AG09309 (cell line): ENCODE measurements at regions not wholly inside any gene's neighbourhood (a gene's known extent, or its start where the extent isn't known, plus 50 kb on each side); places are given as distances from the start of the nearest gene placed in this dataset.

ENCODE experiments used
- DNase-seq: peaks from one replicate; pipeline ENCODE4 v3.0.0-alpha.2; 2010; ENCODE audit warnings: low read depth
- H3K4me3 ChIP-seq: 2 replicates; pipeline ENCODE4 v1.5.1; 2011; ENCODE audit warnings: mild to moderate bottlenecking, low read depth, low read length, moderate library complexity; ENCODE audit not compliant: control insufficient read depth
- TF ChIP-seq, protein P1 (sequence below): IDR thresholded peaks from 2 replicates; pipeline ENCODE4 v1.5.1; 2011; ENCODE audit warnings: mild to moderate bottlenecking, low read depth, low read length, inconsistent platforms; ENCODE audit not compliant: insufficient read depth, control insufficient read depth; ENCODE audit errors: missing control alignments

DNA sequence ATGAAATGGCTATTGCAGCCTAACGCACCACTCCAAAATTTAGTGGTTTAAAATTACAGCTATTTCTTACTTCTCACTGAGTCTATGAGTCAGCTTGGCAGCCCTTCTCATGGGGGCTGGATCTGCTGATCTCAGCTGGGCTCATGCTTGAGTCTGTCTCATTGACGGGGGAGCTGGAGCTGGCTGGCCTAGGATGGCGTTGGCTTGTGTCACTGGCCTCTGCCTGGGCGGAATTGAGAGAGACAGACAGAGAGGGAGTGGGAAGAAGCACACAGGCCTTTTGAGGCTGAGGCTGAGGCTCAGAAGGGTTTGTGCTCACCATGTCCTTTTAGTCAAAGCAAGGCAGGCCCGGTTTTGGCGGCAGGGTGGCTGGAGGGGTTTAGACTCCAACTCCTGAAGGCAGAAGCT, 412.1 kb upstream of the MYT1L start:
- TF ChIP-seq, protein P1, sequence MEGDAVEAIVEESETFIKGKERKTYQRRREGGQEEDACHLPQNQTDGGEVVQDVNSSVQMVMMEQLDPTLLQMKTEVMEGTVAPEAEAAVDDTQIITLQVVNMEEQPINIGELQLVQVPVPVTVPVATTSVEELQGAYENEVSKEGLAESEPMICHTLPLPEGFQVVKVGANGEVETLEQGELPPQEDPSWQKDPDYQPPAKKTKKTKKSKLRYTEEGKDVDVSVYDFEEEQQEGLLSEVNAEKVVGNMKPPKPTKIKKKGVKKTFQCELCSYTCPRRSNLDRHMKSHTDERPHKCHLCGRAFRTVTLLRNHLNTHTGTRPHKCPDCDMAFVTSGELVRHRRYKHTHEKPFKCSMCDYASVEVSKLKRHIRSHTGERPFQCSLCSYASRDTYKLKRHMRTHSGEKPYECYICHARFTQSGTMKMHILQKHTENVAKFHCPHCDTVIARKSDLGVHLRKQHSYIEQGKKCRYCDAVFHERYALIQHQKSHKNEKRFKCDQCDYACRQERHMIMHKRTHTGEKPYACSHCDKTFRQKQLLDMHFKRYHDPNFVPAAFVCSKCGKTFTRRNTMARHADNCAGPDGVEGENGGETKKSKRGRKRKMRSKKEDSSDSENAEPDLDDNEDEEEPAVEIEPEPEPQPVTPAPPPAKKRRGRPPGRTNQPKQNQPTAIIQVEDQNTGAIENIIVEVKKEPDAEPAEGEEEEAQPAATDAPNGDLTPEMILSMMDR: no peak
- H3K4me3 ChIP-seq: no peak overlapping the region
- DNase-seq: no peak

DNA sequence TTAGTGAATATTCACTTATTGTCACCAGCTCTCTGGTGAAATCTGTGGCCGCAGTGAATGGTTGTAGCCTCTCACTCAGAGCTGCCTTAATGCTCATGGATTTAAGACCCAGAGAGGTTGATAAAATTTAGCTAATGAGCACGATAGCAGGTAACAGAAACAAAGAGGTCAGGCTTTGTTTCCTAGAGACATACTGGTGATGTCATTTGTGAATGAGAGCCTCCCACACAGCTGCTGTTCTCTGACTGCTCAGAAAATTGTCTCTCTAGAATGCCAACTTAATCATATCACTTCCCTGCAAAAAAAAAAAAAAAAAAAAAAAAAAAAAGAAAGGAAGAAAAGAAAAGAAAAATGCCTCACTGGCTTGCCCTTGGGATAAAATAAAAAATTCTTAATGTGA, 411.7 kb upstream of the MYT1L start:
- TF ChIP-seq, protein P1: no peak
- no peak for DNase-seq
- H3K4me3 ChIP-seq: no peak overlapping the region

DNA sequence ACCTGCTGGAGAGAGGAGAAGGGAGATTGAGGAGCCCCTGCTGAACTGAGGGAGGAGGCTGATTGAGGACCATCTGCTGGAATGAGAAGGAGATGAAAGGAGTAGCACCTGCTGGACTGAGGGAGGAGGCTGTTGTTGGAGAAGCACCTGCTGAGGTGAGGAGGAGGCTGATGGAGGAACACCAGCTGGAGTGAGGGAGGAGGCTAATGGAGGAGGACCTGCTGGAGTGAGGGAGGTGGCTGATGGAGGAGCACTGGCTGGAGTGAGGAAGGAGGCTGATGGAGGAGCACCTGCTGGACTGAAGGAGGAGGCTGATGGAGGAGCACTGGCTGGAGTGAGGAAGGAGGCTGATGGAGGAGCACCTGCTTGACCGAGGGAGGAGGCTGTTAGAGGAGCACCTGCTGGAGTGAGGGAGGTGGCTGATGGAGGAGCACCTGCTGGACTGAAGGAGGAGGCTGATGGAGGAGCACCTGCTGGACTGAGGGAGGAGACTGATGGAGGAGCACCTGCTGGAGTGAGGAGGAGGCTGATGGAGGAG, 409.2 kb upstream of the MYT1L start:
- DNase-seq: no peak
- TF ChIP-seq, protein P1: no peak
- H3K4me3 ChIP-seq: no peak overlapping the region

DNA sequence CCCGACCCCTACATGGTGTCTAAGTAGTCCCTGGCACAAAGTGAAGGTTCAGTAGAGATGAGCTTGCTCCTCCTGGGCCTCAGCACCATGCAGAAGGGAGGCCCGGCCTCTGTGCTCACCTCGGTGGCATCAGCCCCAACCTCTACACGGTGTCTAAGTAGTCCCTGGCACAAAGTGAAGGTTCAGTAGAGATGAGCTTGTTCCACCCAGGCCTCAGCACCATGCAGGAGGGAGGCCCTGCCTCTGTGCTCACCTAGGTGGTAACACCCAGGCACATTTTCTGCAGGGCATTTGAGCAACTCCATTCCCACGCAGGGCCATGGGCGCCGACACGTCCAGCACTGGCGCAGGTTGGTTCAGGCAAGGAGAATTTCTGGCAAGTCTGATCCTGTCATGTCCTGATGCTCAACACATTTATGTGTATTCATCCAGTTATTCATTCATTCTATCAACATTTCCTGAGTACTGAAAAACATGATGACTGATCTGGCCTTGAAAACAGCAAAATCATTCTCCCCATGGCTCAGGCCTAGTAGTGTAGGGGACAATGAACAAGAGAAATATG, 408.2 kb upstream of the MYT1L start:
- DNase-seq: no peak
- no peak overlapping the region for H3K4me3 ChIP-seq
- TF ChIP-seq, protein P1: no peak

- no peak overlapping the region for H3K4me3 ChIP-seq
- no peak for DNase-seq
- TF ChIP-seq, protein P1: no peak
Measured at GRCh38 chr2:2738684-2739083, 407.6 kb upstream of the MYT1L start.

GRCh38 chr2:2738276-2738675, 407.2 kb upstream of the MYT1L start:
- no peak for DNase-seq
- no peak overlapping the region for H3K4me3 ChIP-seq
- TF ChIP-seq, protein P1: no peak

- H3K4me3 ChIP-seq: no peak overlapping the region
- TF ChIP-seq, protein P1: no peak
- DNase-seq: no peak
Measured at GRCh38 chr2:2735041-2735440, 404.0 kb upstream of the MYT1L start.
